ENCODE measurements at regions not wholly inside any gene's neighbourhood (a gene's known extent, or its start where the extent isn't known, plus 50 kb on each side); places are given as distances from the start of the nearest gene placed in this dataset.
"Not testable (repeated sequence)": the region's sequence is repeated elsewhere in the genome, so short reads cannot be mapped to it uniquely, and the experiment has no call there.

- Mint-ChIP-seq H3K27me3 (ENCODE audit: unreplicated experiment) (no peaks in the 10 kb centered on the region), H3K9me3 (ENCODE audit: unreplicated experiment) (no peaks in the 10 kb centered on the region), H3K4me3 (ENCODE audit: unreplicated experiment) (no peak overlapping the region), H3K4me1 (ENCODE audit: low read depth, unreplicated experiment) (no peaks in the 10 kb centered on the region), H3K36me3 (ENCODE audit: unreplicated experiment) (no peaks in the 10 kb centered on the region), H3K27ac (ENCODE audit: unreplicated experiment) (no peak overlapping the region)
- DNase-seq, result no peak
- TF ChIP-seq CTCF (IDR thresholded peaks at IDR 0.05; ENCODE audit: partially characterized antibody, unreplicated experiment), result no peak
Measured at GRCh38 chr2:16417726-16418125, 247.9 kb downstream of the CYRIA start.

GRCh38 chr2:16416651-16417050 lies 249.0 kb downstream of the CYRIA start:
- Mint-ChIP-seq H3K36me3 (ENCODE audit: unreplicated experiment) (no peaks in the 10 kb centered on the region), H3K4me3 (ENCODE audit: unreplicated experiment) (no peak overlapping the region), H3K27me3 (ENCODE audit: unreplicated experiment) (no peaks in the 10 kb centered on the region), H3K9me3 (ENCODE audit: unreplicated experiment) (no peaks in the 10 kb centered on the region), H3K27ac (ENCODE audit: unreplicated experiment) (no peak overlapping the region), H3K4me1 (ENCODE audit: low read depth, unreplicated experiment) (no peaks in the 10 kb centered on the region)
- TF ChIP-seq CTCF (IDR thresholded peaks at IDR 0.05; ENCODE audit: partially characterized antibody, unreplicated experiment), result no peak
- no peak for DNase-seq

GRCh38 chr2:16415861-16416260 lies 249.8 kb downstream of the CYRIA start:
- not testable (repeated sequence) for H3K27me3 Mint-ChIP-seq (ENCODE audit: unreplicated experiment); H3K4me3 Mint-ChIP-seq (ENCODE audit: unreplicated experiment); H3K27ac Mint-ChIP-seq (ENCODE audit: unreplicated experiment); DNase-seq; H3K36me3 Mint-ChIP-seq (ENCODE audit: unreplicated experiment); H3K4me1 Mint-ChIP-seq (ENCODE audit: low read depth, unreplicated experiment); H3K9me3 Mint-ChIP-seq (ENCODE audit: unreplicated experiment)

- no peak overlapping the region for H3K27ac Mint-ChIP-seq (ENCODE audit: unreplicated experiment)
- DNase-seq, result no peak
- H3K9me3 Mint-ChIP-seq (ENCODE audit: unreplicated experiment), result peaks cover 3% of the 10 kb centered on the region
- H3K36me3 Mint-ChIP-seq (ENCODE audit: unreplicated experiment), result no peaks in the 10 kb centered on the region
- TF ChIP-seq CTCF (IDR thresholded peaks at IDR 0.05; ENCODE audit: partially characterized antibody, unreplicated experiment), result no peak
- H3K4me3 Mint-ChIP-seq (ENCODE audit: unreplicated experiment), result no peak overlapping the region
- no peaks in the 10 kb centered on the region for H3K27me3 Mint-ChIP-seq (ENCODE audit: unreplicated experiment)
- H3K4me1 Mint-ChIP-seq (ENCODE audit: low read depth, unreplicated experiment), result no peaks in the 10 kb centered on the region
Measured at GRCh38 chr2:16413947-16414346, 251.7 kb downstream of the CYRIA start.

GRCh38 chr2:16413285-16413684 lies 252.3 kb downstream of the CYRIA start:
- DNase-seq, result no peak
- H3K4me3 Mint-ChIP-seq (ENCODE audit: unreplicated experiment), result no peak overlapping the region
- no peak overlapping the region for H3K27ac Mint-ChIP-seq (ENCODE audit: unreplicated experiment)
- no peaks in the 10 kb centered on the region for H3K4me1 Mint-ChIP-seq (ENCODE audit: low read depth, unreplicated experiment)
- H3K9me3 Mint-ChIP-seq (ENCODE audit: unreplicated experiment), result peaks cover 3% of the 10 kb centered on the region
- H3K36me3 Mint-ChIP-seq (ENCODE audit: unreplicated experiment), result no peaks in the 10 kb centered on the region
- no peak for TF ChIP-seq CTCF (IDR thresholded peaks at IDR 0.05; ENCODE audit: partially characterized antibody, unreplicated experiment)
- no peaks in the 10 kb centered on the region for H3K27me3 Mint-ChIP-seq (ENCODE audit: unreplicated experiment)
